ENCODE measurements at regions not wholly inside any gene's neighbourhood (a gene's known extent, or its start where the extent isn't known, plus 50 kb on each side); places are given as distances from the start of the nearest gene placed in this dataset.

DNA sequence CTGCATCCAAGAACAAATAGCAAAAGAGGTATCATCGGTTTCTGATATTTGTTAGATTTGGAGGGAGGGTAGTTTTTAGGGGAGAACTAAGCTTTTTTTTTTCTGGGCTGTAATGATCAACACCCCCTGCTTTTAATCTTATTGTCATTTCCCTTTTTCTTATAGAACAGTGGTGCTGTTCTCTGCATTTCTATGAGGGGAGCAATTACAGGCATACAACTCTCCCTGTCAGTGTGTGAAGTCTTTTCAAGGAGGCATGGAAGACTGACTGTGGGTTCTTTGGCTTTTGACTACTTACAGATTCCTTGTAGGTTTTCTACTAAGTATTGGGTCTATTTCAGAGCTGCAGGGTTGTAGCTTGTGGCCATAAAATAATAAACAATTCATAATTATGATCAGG lies 632.3 kb downstream of the TFAP2B start:
- DNase-seq (ENCODE audit: extremely low spot score): no peak
- no peaks in the 10 kb centered on the region for H3K27me3 ChIP-seq
- H3K36me3 ChIP-seq: no peaks in the 10 kb centered on the region
- H3K4me3 ChIP-seq: no peak overlapping the region
- no peak for TF ChIP-seq POLR2A (IDR thresholded peaks at IDR 0.05; ENCODE audit: low read depth)
- TF ChIP-seq EP300 (IDR thresholded peaks at IDR 0.05): no peak
- no peak for TF ChIP-seq POLR2AphosphoS5 (IDR thresholded peaks at IDR 0.05)
- TF ChIP-seq, protein P1, sequence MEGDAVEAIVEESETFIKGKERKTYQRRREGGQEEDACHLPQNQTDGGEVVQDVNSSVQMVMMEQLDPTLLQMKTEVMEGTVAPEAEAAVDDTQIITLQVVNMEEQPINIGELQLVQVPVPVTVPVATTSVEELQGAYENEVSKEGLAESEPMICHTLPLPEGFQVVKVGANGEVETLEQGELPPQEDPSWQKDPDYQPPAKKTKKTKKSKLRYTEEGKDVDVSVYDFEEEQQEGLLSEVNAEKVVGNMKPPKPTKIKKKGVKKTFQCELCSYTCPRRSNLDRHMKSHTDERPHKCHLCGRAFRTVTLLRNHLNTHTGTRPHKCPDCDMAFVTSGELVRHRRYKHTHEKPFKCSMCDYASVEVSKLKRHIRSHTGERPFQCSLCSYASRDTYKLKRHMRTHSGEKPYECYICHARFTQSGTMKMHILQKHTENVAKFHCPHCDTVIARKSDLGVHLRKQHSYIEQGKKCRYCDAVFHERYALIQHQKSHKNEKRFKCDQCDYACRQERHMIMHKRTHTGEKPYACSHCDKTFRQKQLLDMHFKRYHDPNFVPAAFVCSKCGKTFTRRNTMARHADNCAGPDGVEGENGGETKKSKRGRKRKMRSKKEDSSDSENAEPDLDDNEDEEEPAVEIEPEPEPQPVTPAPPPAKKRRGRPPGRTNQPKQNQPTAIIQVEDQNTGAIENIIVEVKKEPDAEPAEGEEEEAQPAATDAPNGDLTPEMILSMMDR (IDR thresholded peaks at IDR 0.05): no peak
- H3K4me1 ChIP-seq: no peaks in the 10 kb centered on the region
- intact Hi-C loops (cut with DNase I): no loop called here
- WGBS: 94% methylated on average over 1 of the region's 1 CpG
- H3K9me3 ChIP-seq: no peaks in the 10 kb centered on the region
- no peak overlapping the region for H3K27ac ChIP-seq (replicated peaks in 1 of 4)

DNA sequence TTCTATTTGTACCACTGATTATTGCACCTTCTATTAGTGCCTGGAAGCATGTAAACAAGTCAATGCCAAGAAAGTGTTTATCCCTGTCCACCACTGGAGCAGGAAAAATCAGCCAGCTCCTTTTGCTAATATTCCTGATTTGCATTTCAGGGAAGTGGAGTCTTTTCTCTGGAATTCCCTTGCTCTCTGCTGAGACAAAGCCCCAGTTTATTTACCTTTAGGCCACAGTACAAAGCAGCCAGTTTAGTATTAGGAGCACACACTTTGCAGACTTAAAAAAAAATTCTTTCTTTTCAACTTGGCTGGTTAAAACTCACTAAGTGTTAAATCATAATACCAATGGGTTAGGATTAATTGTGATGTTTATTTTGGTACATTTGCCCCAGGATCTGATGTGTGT lies 631.1 kb downstream of the PKHD1 start:
- intact Hi-C loops (cut with DNase I): no loop called here

DNA sequence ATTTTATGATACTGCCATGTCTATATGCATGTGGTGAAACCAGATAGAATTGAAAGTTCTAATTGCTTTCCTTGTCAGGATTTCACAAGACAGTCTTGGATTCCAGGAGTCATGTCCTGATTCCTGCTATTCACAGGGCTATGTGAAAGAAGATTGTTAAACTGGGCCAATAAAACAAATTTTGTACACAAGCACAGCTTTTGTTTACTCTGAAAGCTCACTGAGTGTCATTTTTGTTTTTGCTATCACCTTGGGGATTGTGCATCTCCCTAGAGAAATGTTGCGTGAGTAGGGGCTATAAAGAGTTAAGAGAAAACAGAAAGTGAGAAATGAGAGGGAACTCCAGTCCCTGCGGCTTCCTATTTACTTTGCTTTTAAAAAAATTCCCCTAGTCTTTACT lies 627.5 kb downstream of the PKHD1 start:
- TF ChIP-seq POLR2A (IDR thresholded peaks at IDR 0.05; ENCODE audit: low read depth) (no peak), EP300 (IDR thresholded peaks at IDR 0.05) (no peak), POLR2AphosphoS5 (IDR thresholded peaks at IDR 0.05) (no peak)
- TF ChIP-seq, protein P1 (IDR thresholded peaks at IDR 0.05): no peak
- no peaks in the 10 kb centered on the region for H3K27me3 ChIP-seq
- no peaks in the 10 kb centered on the region for H3K9me3 ChIP-seq
- no peak for DNase-seq (ENCODE audit: extremely low spot score)
- H3K27ac ChIP-seq (replicated peaks in 1 of 4): no peak overlapping the region
- intact Hi-C loops (cut with DNase I): no loop called here
- H3K4me1 ChIP-seq: no peaks in the 10 kb centered on the region
- no peak overlapping the region for H3K4me3 ChIP-seq
- no peaks in the 10 kb centered on the region for H3K36me3 ChIP-seq
- WGBS: 39% methylated on average over 2 of the region's 2 CpGs

More for the DNA sequence above, 631.1 kb downstream of the PKHD1 start:
- no peaks in the 10 kb centered on the region for H3K27me3 ChIP-seq
- H3K4me1 ChIP-seq: no peaks in the 10 kb centered on the region
- H3K9me3 ChIP-seq: no peaks in the 10 kb centered on the region
- H3K27ac ChIP-seq (replicated peaks in 1 of 4): no peak overlapping the region
- no peak overlapping the region for H3K4me3 ChIP-seq
- no peak for DNase-seq (ENCODE audit: extremely low spot score)
- H3K36me3 ChIP-seq: no peaks in the 10 kb centered on the region
- TF ChIP-seq POLR2A (IDR thresholded peaks at IDR 0.05; ENCODE audit: low read depth): no peak
- TF ChIP-seq, protein P1 (IDR thresholded peaks at IDR 0.05): no peak
- TF ChIP-seq EP300 (IDR thresholded peaks at IDR 0.05): no peak
- TF ChIP-seq POLR2AphosphoS5 (IDR thresholded peaks at IDR 0.05): no peak

DNA sequence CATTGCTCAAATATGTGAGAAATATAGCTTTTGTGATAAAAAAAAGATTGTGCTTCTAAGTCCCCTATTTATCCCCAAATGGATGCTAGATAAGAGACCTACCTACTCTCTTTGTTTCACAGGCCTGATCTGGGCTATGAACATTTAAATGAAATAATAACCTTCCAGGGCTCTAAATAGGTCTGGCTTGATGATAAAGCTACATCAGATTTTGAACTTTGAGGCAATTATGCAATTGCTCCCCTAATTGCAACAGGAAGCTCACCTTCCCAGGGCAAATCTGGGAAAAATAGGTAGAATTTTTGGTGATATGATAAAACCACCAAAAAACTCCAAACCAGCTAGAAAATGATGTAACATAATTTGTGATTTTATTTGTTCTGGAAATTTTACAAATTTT lies 624.5 kb downstream of the PKHD1 start:
- no peak for TF ChIP-seq EP300 (IDR thresholded peaks at IDR 0.05)
- DNase-seq (ENCODE audit: extremely low spot score): no peak
- Histone ChIP-seq H3K9me3 (no peaks in the 10 kb centered on the region), H3K4me1 (no peaks in the 10 kb centered on the region), H3K27ac (replicated peaks in 1 of 4) (no peak overlapping the region), H3K4me3 (no peak overlapping the region), H3K27me3 (no peaks in the 10 kb centered on the region), H3K36me3 (no peaks in the 10 kb centered on the region)
- intact Hi-C loops (cut with DNase I): no loop called here

DNA sequence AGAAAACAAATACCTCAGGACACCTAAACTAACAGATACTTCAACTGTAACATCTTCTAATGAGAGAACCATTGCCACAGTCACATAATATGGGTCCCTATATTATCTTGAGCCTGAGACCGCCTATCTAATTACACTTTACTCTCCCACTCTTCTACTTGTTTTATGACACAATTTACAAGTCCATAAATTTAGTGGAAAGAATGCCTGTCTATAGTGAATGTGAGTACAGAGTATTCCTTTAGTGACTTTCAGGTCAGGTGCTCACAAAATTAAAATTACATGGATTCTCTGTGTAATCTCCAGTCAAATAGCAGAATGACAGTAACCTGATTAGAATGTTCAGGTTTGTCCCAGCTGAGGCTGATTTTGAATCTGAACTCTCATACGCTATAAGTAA lies 624.1 kb downstream of the PKHD1 start:
- Histone ChIP-seq H3K27ac (replicated peaks in 1 of 4) (no peak overlapping the region), H3K9me3 (no peaks in the 10 kb centered on the region), H3K36me3 (no peaks in the 10 kb centered on the region), H3K4me3 (no peak overlapping the region), H3K27me3 (no peaks in the 10 kb centered on the region), H3K4me1 (no peaks in the 10 kb centered on the region)
- intact Hi-C loops (cut with DNase I): no loop called here
- TF ChIP-seq POLR2A (IDR thresholded peaks at IDR 0.05; ENCODE audit: low read depth): no peak
- TF ChIP-seq, protein P1 (IDR thresholded peaks at IDR 0.05): no peak
- TF ChIP-seq POLR2AphosphoS5 (IDR thresholded peaks at IDR 0.05): no peak
- no peak for TF ChIP-seq EP300 (IDR thresholded peaks at IDR 0.05)
- no peak for DNase-seq (ENCODE audit: extremely low spot score)
- WGBS: 80% methylated on average over 2 of the region's 2 CpGs
